GM19351 (cell line): ENCODE measurements at regions not wholly inside any gene's neighbourhood (a gene's known extent, or its start where the extent isn't known, plus 50 kb on each side); places are given as distances from the start of the nearest gene placed in this dataset.
"Not testable (repeated sequence)": the region's sequence is repeated elsewhere in the genome, so short reads cannot be mapped to it uniquely, and the experiment has no call there.

Experiments used
- ATAC-seq: cut with Tn5 transposase; IDR thresholded peaks from one replicate; pipeline ENCODE4 v1.9.1; 2021; ENCODE audit warnings: mild to moderate bottlenecking, moderate library complexity; ENCODE audit not compliant: unreplicated experiment

GRCh38 chr9:63912451-63912850 is 1372.6 kb downstream of the FOXD4L5 start:
- not testable (repeated sequence) for ATAC-seq

GRCh38 chr9:63909076-63909475 is 1375.9 kb downstream of the FOXD4L5 start:
- ATAC-seq, result not testable (repeated sequence)

- not testable (repeated sequence) for ATAC-seq
Measured at GRCh38 chr9:63899637-63900190, 1385.3 kb downstream of the FOXD4L5 start.

GRCh38 chr9:63881386-63881785 is 1403.6 kb downstream of the FOXD4L5 start:
- not testable (repeated sequence) for ATAC-seq

GRCh38 chr9:63876380-63876779 is 1408.6 kb downstream of the FOXD4L5 start:
- ATAC-seq, result not testable (repeated sequence)

- no peak for ATAC-seq
Measured at GRCh38 chr9:63859475-63860215, 1425.4 kb downstream of the FOXD4L5 start.

GRCh38 chr9:63859090-63859474 is 1425.9 kb downstream of the FOXD4L5 start:
- ATAC-seq, result not testable (repeated sequence)

- not testable (repeated sequence) for ATAC-seq
Measured at GRCh38 chr9:63853140-63853751, 1431.8 kb downstream of the FOXD4L5 start.

- ATAC-seq, result not testable (repeated sequence)
Measured at GRCh38 chr9:63824804-63825203, 1460.2 kb downstream of the FOXD4L5 start.

GRCh38 chr9:63823375-63824201 is 1461.4 kb downstream of the FOXD4L5 start:
- ATAC-seq, result not testable (repeated sequence)

GRCh38 chr9:63822615-63823374 is 1462.2 kb downstream of the FOXD4L5 start:
- not testable (repeated sequence) for ATAC-seq

- not testable (repeated sequence) for ATAC-seq
Measured at GRCh38 chr9:63821293-63821692, 1463.7 kb downstream of the FOXD4L5 start.

- ATAC-seq, result not testable (repeated sequence)
Measured at GRCh38 chr9:63820882-63821281, 1464.1 kb downstream of the FOXD4L5 start.

- ATAC-seq, result not testable (repeated sequence)
Measured at GRCh38 chr9:63820383-63820782, 1464.6 kb downstream of the FOXD4L5 start.

- ATAC-seq, result peak; percentile 63
Measured at GRCh38 chr9:63817622-63818518, 1467.1 kb downstream of the FOXD4L5 start.

GRCh38 chr9:63816751-63817621 is 1468.0 kb downstream of the FOXD4L5 start:
- peak; percentile 56 for ATAC-seq

- ATAC-seq, result not testable (repeated sequence)
Measured at GRCh38 chr9:63814970-63815669, 1469.9 kb downstream of the FOXD4L5 start.
